ENCODE measurements at regions not wholly inside any gene's neighbourhood (a gene's known extent, or its start where the extent isn't known, plus 50 kb on each side); places are given as distances from the start of the nearest gene placed in this dataset.
A peak's percentile ranks its signal among the peaks of the same experiment; 100 is the strongest.

DNA sequence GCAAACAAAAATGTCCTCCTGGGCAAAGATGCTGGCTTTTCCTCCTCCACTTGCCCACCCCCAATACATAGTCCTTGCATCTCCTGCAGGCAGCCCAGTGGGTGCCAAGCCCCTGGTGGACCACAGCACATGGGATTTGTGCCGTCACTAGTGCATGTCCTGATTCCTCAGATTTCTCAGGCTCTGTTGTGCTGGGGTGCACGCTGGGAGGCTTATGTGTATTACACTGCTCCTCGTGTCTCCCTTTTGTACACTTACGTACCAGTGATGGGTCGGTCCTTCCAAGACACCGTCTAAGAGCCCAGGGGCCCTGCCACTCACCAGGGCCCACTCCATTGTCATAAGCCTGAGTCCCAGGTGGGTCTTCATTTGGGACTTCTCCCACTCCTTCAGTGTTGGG lies 70.1 kb downstream of the PLXNA1 start:
- Histone ChIP-seq H3K27ac (ENCODE audit: poor library complexity, severe bottlenecking) (no peak overlapping the region), H3K9me3 (ENCODE audit: severe bottlenecking) (no peaks in the 10 kb centered on the region), H3K4me3 (ENCODE audit: severe bottlenecking) (no peak overlapping the region), H3K27me3 (ENCODE audit: insufficient read depth, poor library complexity, severe bottlenecking) (no peaks in the 10 kb centered on the region), H3K36me3 (ENCODE audit: low read depth) (no peaks in the 10 kb centered on the region), H3K4me1 (ENCODE audit: insufficient read depth, poor library complexity, severe bottlenecking) (no peaks in the 10 kb centered on the region)
- ATAC-seq (ENCODE audit: low read depth) (no peak), DNase-seq (ENCODE audit: low spot score) (peak; percentile 34)
- TF ChIP-seq, protein P1, sequence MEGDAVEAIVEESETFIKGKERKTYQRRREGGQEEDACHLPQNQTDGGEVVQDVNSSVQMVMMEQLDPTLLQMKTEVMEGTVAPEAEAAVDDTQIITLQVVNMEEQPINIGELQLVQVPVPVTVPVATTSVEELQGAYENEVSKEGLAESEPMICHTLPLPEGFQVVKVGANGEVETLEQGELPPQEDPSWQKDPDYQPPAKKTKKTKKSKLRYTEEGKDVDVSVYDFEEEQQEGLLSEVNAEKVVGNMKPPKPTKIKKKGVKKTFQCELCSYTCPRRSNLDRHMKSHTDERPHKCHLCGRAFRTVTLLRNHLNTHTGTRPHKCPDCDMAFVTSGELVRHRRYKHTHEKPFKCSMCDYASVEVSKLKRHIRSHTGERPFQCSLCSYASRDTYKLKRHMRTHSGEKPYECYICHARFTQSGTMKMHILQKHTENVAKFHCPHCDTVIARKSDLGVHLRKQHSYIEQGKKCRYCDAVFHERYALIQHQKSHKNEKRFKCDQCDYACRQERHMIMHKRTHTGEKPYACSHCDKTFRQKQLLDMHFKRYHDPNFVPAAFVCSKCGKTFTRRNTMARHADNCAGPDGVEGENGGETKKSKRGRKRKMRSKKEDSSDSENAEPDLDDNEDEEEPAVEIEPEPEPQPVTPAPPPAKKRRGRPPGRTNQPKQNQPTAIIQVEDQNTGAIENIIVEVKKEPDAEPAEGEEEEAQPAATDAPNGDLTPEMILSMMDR (IDR thresholded peaks at IDR 0.05; ENCODE audit: poor library complexity, severe bottlenecking) = no peak

DNA sequence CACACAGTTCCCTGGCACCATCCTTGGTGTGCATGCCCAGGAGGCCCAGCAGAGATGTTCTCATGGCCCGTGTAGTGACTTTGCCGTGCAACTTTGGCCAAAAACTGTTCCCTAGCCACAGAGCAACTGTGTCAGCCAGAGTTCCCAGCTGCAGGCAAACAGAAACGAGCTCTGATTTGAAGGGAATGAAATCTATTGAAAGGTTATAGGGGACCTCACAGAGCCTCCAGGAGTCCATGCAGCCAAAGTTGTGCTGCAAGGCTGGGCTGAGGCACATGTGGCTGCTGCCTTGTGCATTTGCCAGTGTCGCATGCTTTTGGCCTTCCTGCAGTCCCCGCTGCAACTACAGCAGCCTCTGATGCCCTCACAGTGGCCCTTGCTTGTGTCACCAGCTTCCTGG lies 70.5 kb downstream of the PLXNA1 start:
- H3K9me3 ChIP-seq (ENCODE audit: severe bottlenecking) = no peaks in the 10 kb centered on the region
- H3K27ac ChIP-seq (ENCODE audit: poor library complexity, severe bottlenecking) = no peak overlapping the region
- H3K4me3 ChIP-seq (ENCODE audit: severe bottlenecking) = no peak overlapping the region
- no peaks in the 10 kb centered on the region for H3K4me1 ChIP-seq (ENCODE audit: insufficient read depth, poor library complexity, severe bottlenecking)
- no peaks in the 10 kb centered on the region for H3K27me3 ChIP-seq (ENCODE audit: insufficient read depth, poor library complexity, severe bottlenecking)
- ATAC-seq (ENCODE audit: low read depth) (no peak), DNase-seq (ENCODE audit: low spot score) (peak; percentile 25)
- H3K36me3 ChIP-seq (ENCODE audit: low read depth) = no peaks in the 10 kb centered on the region
- TF ChIP-seq, protein P1 (IDR thresholded peaks at IDR 0.05; ENCODE audit: poor library complexity, severe bottlenecking) = no peak

DNA sequence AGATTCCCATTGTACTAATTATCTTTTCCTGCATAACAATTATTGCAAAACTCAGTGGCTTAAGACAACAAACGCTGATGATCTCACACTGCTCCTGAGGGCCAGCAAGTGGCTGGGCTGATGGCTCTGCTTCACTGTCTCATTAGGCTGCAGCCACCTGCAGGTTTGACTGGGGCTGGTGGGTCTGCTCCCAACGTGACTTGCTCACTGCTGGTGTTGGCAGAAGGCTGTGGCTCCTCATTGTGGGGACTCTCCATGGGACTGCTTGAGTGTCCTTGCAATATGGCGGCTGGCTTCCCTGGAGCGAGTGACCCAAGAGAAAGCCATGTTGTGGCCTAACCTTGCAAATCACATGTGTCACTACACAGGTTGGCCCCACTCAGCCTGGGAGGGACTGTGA lies 71.1 kb downstream of the PLXNA1 start:
- no peak overlapping the region for H3K4me3 ChIP-seq (ENCODE audit: severe bottlenecking)
- H3K9me3 ChIP-seq (ENCODE audit: severe bottlenecking) = no peaks in the 10 kb centered on the region
- DNase-seq (ENCODE audit: low spot score) = no peak
- TF ChIP-seq, protein P1 (IDR thresholded peaks at IDR 0.05; ENCODE audit: poor library complexity, severe bottlenecking) = no peak
- H3K27me3 ChIP-seq (ENCODE audit: insufficient read depth, poor library complexity, severe bottlenecking) = no peaks in the 10 kb centered on the region
- no peak for ATAC-seq (ENCODE audit: low read depth)
- no peak overlapping the region for H3K27ac ChIP-seq (ENCODE audit: poor library complexity, severe bottlenecking)
- no peaks in the 10 kb centered on the region for H3K4me1 ChIP-seq (ENCODE audit: insufficient read depth, poor library complexity, severe bottlenecking)
- H3K36me3 ChIP-seq (ENCODE audit: low read depth) = no peaks in the 10 kb centered on the region

DNA sequence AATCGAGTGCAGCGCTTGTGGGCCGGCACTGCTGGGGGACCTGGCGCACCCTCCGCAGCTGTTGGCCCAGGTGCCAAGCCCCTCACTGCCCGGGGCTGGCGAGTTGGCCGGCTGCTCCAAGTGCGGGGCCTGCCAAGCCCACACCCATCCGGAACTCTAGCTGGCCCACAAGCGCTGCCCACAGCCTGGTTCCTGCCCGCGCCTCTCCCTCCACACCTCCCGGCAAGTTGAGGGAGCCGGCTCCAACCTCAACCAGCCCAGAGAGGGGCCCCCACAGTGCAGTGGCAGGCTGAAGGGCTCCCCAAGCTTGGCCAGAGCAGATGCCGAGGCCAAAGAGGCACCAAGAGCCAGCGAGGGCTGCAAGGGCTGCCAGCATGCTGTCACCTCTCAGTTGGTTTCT lies 73.4 kb downstream of the PLXNA1 start:
- Histone ChIP-seq H3K27ac (ENCODE audit: poor library complexity, severe bottlenecking) (no peak overlapping the region), H3K4me3 (ENCODE audit: severe bottlenecking) (no peak overlapping the region), H3K4me1 (ENCODE audit: insufficient read depth, poor library complexity, severe bottlenecking) (no peaks in the 10 kb centered on the region), H3K27me3 (ENCODE audit: insufficient read depth, poor library complexity, severe bottlenecking) (no peaks in the 10 kb centered on the region), H3K9me3 (ENCODE audit: severe bottlenecking) (no peaks in the 10 kb centered on the region), H3K36me3 (ENCODE audit: low read depth) (no peaks in the 10 kb centered on the region)
- TF ChIP-seq, protein P1 (IDR thresholded peaks at IDR 0.05; ENCODE audit: poor library complexity, severe bottlenecking) = no peak
- peak; percentile 24 for DNase-seq (ENCODE audit: low spot score)
- no peak for ATAC-seq (ENCODE audit: low read depth)

DNA sequence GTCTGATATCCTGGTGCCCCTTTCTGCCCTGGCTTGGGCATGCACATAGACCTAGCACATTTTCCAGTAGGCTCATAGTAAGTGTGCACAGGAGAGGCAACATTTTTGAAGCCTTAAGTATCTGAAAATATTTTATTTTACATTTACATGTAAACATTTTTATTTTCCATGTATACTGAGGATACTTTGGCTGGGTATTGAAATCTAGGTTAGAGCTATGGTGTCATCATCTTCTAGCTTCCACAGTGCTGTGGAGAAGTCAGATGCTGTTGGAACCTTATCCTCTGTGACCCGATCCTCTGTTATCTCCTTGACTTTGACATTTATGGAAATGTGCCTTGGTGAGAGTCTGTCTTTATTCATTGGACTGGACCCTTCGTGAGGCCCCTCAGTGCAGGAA lies 74.1 kb downstream of the PLXNA1 start:
- H3K27ac ChIP-seq (ENCODE audit: poor library complexity, severe bottlenecking) = no peak overlapping the region
- no peaks in the 10 kb centered on the region for H3K9me3 ChIP-seq (ENCODE audit: severe bottlenecking)
- no peaks in the 10 kb centered on the region for H3K36me3 ChIP-seq (ENCODE audit: low read depth)
- H3K27me3 ChIP-seq (ENCODE audit: insufficient read depth, poor library complexity, severe bottlenecking) = no peaks in the 10 kb centered on the region
- H3K4me1 ChIP-seq (ENCODE audit: insufficient read depth, poor library complexity, severe bottlenecking) = no peaks in the 10 kb centered on the region
- no peak overlapping the region for H3K4me3 ChIP-seq (ENCODE audit: severe bottlenecking)
- TF ChIP-seq, protein P1 (IDR thresholded peaks at IDR 0.05; ENCODE audit: poor library complexity, severe bottlenecking) = no peak
- no peak for ATAC-seq (ENCODE audit: low read depth)
- no peak for DNase-seq (ENCODE audit: low spot score)
